NCI-H2107 treated with DMSO at 0.1 percent for 48 hours (cell line): ENCODE measurements at regions not wholly inside any gene's neighbourhood (a gene's known extent, or its start where the extent isn't known, plus 50 kb on each side); places are given as distances from the start of the nearest gene placed in this dataset.

Experiments used
- DNase-seq: peaks from one replicate; lab custom pipeline; 2025; ENCODE audit not compliant: unreplicated experiment; lab: John Stamatoyannopoulos, UW

DNA sequence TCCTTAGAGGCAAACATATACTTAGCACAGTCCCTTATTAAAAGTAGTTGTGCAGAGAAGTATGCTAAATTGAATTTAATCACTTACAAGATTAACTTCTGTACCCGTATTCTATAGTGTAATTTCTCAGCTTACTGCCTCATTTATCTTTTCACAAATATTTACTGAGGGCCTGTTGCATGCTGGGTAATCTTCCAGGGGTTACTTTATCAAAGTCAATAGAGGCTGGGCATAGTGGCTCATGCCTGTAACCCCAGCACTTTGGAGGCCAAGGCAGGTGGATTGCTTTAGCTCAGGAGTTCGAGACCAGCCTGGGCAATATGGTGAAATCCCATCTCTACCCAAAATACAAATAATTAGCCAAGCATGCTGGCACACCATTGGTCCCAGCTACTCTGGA lies 111.7 kb upstream of the RAB27B start:
- DNase-seq = no peak

DNA sequence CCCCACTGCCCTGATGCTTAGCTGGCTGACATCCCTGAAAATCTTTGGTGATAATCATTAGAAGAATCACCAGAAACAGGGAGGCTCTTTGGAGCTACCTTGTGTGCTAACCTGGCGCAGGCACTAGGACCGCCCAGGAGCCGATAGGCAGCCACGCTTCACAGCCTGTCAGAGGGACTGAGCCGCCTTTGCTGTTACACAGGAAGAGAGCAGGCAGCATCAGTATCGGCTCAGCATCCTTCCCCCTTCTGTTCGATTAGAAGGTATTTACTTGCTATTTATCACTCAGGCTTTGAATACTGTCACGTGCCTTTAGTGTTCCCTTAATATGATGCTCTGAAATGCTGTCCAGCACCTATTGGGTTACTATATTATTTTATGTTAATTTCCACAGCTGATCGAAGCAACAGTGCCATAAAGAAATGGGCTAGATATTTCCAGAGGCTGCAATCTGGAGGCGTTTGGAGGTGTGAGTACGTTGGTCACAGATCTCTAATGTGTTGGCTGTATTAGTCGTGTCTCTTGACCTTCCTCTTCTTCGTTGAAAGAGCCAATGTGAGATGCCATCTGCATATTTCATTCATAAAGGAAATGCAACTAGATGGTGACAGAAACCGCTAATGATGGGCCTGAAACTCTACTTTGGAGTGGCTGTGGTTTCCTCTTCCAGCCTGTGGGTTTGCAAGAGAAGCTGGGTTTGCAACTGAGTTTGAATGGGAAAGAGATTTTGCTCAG lies 110.4 kb upstream of the RAB27B start:
- no peak for DNase-seq

DNA sequence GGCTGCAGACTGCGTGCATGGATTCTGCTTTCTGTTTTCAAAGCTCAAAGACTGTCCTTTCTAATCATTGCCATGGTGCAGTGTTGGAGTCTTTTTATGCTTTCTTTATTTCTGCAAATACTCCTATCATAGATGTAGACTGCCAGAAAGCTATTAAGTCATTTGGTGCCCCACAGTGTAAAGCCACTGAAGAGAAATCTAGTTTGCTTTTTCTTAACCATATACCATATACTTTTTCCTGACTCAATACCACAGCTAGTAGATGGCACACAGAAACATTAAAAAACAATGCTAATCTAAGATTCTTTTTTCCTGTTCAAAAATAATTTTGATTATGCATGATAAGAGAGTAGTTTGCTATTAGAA lies 109.9 kb upstream of the RAB27B start:
- no peak for DNase-seq

DNA sequence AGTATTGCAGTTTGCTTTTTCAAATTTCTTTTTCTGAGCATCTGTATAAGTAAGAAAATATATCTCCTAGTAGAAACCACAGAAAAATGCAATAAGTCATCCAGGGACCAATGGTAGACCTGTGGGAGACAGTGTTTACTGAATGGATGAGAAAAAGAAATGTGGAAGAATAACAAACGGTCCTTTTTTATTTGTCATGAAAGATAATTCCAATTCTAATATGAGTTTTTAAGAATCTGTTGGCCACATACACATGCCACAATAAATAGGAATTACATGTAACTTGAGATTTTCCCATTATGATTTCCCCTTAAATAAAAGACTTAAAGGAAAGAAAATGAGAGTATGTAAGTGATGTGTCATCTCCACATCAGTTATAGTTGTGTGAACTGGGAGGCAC lies 107.7 kb upstream of the RAB27B start:
- DNase-seq = no peak

DNA sequence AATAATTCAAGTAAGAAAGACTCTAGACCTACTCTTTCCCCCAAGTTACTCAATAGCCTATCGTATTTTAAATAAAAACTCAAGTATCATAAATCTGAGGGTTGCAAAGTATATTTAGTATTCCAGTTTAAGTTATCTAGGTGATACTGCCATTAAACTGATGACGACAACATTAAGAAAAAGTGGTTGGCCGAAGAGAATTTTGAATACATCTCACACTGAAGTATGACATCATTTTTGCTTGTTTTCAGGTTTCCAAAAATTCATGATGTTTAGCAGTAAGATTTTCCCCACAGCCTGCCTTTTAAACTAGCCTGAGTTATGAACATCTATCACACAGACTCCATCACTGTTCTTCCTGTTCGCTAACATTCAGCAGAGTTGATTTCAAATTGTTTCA lies 102.1 kb upstream of the RAB27B start:
- no peak for DNase-seq

DNA sequence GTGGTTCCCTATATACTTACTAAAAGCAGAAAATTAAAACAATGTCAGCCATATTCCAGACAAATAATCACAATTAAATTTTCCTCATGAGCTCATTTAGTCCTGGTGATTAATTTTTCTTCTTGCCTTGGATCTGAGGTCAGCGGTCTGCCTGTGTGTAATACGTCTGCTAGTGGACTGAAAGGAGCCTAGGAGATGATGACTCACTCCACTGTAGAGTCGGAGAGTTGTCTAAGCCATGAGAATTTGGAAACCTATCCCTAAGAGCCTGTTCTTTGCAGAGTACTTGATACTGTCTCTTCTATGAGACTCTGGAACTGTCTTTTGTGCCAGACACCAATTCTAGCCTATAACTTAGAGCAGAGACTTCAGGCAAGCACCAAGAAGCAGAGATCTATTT lies 94.2 kb upstream of the RAB27B start:
- DNase-seq = no peak

DNA sequence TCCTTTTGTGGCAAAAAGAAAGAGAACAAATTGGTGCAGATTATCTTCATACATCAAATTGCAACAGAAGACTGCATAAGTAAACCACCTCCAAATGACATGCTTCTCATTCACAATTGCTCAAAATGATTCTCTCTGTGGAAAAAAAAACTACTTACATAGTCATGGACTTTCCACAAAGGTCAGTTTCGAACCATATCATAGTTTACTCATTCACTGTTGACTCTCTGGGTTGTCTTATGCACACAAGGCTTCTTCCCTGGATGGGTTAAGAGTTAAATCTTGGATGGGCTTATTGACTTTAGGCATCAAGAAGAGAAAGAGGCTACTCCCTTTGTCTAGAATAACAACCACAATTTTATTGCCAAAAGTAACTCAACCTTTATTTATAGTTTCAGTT lies 91.3 kb upstream of the RAB27B start:
- no peak for DNase-seq

DNA sequence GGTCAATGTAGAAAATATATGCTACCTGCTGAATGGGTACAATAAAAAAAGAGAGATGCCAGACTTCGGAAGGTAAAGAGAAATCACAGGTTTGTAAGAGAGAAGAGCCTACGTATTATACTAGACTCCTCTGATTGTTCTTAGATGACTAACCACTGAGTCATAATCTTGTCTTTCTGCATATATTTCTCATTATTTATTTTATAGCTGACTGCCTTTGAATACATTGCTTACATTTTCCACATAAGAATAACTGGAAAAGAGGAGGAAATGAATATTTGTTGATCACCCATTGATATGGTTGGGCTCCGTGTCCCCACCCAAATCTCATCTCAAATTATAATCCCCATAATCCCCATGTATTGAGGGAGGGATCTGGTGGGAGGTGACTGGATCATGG lies 90.3 kb upstream of the RAB27B start:
- DNase-seq = no peak

DNA sequence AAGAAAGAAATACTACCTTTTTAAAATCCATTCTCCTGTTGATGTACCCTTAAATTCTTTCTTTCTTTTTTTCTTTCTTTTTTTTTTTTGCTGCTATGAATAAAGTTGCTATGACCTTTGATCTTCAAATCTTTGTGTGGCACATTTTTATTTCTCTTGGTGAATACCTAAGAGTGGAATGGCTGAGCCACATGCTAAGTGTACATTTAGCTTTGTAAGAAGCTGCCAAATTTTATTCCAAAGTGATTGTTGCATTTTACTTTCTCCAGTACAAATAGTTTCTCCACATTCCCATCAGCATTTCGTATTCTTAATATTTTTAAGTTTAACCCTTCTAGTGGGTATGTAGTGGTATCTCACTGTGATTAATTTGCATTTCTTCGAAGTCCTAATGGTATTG lies 88.8 kb upstream of the RAB27B start:
- DNase-seq = no peak

DNA sequence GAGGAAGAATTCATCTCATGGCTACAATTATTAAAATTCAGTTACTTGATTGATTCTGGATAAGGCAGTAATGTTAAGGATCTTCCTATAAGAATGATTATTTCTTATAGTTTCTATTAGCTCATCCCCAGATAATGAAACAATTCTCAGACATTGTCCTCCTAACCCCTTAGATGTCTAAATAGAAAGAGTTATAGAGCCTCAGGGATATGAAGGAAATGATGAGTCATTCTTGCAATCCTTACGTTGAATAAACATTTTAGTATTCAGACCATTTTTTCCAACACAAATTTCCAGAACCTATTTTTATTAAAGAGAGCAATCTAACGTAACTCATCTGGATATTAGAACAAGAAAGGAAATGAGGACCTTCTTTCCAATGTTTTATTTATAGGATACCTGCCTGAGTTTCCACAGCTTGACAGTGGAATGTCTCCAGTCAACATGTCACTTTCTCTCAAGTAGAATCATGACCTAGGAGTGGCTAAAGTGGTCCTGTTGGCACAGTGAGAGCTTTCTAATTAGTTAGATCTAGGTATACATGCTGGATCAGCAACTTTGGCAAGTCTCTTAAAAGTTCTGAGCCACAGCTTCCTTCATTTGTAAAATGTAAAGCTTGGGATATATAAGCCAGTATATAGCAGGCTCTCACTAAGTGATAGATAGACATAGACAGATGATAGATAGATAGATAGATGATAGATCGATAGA lies 88.0 kb upstream of the RAB27B start:
- DNase-seq = no peak

DNA sequence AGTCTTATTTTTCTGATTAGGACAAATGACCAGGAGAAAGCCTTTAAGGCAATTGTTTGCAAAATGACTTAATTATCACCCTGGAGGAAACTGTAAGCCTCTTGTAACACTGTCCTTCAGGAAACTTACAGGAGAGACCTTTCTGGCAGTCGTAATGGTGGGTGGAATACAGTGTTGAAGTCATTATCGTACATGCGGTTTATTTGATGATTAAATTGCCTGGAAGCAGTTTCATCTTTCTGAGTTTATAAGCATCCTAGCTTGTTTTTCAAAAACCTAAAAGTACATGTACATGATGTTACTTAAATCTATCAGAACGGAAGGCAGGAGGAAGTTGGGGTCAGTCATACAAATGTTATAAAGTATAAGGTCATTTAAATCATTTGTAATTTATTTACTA lies 86.2 kb upstream of the RAB27B start:
- DNase-seq = no peak

DNA sequence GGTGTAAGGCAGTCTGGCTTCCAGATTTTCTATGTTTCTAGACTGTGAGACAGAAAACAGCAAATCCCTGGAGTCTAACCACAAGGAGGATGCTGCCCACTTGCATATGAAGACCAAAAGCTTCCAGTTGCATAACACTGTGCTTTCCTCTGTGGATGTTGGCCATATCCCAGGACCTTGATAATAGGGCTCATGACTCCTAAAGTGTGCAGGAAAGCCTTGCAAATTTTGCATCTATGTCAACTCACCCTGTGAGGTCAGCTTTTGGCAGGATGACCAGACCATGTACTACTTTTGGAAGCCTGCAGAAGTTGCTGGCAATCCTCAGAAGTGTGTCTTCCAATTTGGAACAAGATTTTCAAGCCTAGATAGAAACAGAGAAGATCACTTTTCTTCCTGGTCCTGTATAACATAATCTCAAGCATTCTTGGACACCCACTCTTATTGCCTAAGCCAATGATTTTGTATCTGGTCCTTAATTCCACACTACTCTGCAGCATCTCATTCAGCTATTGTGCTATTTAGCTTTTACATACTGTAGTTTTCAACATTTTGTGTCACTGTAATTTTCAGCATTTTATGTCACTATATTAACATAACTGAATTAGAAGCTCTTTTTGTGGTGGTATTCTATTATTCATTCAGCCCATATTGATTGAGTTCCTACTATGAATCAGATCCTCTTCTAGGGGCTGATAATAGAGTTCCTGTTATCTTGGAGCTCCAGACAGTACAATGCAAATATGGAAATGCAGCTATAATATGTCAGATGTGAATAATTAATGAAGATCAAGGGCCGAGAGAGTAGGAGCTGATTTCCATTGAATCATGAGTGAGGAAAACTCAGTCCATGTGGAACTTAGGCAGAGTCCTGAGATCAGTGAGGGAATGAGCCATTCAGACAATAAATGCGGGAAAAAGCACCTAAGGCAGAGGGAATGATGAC lies 85.3 kb upstream of the RAB27B start:
- no peak for DNase-seq

DNA sequence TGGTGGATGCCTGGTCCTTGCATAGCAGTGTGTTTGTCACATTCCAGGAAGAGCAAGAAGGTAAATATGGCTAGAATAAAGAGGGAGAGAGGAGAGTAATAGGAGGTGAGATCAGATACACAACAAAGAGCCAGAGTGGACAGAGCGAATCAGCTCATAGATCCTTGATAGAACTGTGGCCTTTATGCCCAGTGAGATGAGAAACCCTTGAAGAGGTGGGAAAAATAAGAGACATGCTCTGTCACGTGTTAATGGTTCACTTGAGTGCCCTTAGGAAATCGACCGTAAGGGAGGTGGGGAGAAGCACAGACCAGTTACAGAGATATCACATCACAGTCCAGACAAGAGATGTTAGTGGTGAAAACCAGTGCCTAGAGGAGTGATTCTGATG lies 84.7 kb upstream of the RAB27B start:
- no peak for DNase-seq

DNA sequence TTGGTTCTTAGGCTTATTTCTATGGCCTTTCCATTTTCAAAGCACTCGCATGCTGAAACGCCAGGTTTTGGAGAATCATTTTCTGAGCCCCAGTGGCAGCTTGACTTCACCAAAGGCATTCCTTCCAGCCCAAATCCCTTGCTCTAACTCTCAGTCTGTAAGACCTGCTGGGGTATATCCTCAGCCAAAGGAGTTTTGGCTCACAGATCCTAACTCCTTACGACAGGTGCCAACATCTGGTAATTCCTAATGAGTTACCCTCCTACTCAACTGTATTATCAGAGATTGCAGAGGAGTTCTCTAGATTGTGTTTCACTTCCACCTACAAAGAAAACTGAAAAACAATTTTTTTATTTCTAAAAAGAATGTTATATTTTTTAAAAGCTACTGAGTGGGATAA lies 79.0 kb upstream of the RAB27B start:
- no peak for DNase-seq

DNA sequence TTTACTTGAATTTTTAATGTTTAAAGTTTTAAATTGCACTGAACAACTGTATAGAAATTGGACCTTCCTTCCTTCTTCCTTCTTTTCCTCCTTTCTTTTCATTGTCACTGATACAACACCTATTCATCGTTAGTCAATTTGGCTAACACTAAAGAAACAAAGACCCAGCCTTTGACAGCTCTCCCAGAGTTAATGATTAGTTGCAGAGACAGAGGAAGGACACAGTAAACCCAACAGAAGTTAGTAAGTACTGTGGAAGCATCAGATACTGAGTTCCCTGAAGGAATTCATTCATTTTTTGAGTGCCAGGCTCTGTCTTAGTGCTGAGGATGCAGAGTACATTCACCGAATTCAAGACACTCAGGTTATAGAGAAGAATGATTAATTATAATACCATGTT lies 77.9 kb upstream of the RAB27B start:
- DNase-seq = no peak

DNA sequence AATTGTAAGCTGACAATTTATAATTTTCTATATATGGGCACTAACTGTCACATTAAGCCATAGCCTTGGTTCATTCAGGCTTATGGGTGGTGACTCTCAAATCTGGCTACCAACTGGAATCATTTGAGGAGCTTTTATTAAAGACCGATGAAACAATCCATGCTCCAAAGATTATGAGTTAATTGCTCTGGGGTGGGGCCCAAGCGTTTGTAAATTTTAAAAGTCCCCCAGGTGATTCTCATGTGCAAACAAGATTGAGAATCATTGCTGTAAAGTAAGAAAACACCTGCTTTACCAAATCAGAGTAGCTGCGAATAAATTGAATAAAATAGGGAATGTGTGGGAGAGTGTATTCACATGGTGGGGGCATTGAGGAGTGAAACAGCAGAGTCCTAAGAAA lies 76.1 kb upstream of the RAB27B start:
- DNase-seq = no peak

DNA sequence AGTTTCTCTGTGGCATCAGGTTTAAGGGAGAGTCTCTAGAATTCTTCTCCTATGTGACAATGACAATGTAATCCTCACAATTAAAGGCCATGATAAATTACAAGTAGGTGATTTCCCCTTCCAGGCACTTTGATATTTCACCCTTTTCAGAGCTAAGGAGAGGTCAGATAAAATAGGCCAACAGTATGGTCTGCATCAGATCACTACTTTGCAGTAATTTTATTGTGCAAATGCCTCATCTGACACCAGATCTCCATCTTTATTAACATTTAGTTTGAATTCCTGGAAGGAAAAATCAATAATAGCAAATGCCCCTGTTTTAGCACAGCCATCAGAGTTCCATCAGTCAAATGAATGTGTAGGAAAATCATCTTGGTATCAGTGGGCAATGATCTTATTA lies 72.8 kb upstream of the RAB27B start:
- no peak for DNase-seq

DNA sequence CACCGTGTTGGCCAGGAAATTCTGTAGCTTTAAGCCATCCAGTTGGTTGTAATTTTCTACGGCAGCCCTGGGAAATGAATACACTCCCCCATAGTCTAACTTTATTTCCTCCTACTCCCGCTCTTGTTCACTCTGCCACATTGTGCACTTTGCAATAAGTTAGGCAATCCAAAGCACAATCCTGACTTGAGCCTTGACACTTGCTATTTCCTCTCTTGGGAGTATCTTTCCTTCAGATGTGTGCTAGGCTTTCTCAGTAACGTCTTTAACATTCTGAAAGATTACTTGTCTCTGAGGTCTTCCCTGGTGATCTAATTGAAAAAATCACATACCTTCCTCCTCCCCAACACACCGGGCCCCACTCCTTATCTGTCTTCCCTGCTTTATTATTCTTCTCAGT lies 65.9 kb upstream of the RAB27B start:
- no peak for DNase-seq

DNA sequence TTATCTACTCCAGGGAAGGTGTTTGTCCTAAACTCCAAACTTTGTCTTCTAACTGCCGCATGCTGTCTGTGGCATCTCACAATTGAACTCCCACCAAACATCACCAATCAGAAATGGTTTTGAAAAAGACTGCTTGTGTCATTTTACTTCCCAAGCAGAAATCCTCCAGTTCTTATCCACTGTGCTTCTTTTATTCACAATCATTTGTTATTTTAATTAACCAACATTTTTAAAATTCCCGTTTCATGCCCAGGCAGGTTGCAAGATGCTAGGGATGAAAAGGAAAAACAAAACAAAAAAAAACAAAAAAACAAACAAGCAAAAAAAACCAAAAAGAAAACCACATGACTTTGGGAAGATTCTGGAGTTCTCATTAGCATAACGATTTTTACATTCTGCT lies 63.5 kb upstream of the RAB27B start:
- DNase-seq = no peak

DNA sequence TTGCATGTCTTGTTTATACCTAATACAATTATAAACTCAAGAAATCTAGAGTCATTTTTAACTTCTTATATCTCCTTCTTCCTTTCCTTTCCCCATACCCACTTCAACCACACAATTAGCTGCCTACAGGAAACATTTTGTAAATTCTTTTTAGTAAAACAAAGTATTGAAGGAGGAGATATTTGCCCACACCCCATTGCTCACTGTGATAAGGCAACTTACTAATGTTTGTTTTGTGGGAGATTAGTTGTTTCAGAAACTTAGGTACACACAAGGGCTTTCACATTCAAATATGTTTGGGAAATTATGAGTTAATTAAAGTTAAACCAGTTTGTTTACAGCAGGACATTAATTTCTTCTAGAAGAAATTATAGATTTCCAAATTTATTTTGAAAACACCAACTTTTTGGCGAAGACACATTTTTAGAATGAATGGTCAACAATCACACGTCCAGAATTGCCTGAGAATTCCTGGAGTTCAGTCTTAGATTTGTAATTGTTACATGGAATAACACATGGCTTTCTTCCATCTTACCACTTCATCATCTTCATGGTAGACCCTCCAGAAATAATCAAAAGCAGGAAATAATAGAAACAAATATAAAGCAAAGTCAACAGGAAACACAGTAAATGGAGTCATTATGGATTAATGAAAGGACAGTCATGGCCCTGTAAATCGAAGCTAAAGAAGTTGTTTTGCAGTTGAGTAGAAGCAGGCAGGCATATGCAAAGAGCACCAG lies 62.5 kb upstream of the RAB27B start:
- DNase-seq = no peak

DNA sequence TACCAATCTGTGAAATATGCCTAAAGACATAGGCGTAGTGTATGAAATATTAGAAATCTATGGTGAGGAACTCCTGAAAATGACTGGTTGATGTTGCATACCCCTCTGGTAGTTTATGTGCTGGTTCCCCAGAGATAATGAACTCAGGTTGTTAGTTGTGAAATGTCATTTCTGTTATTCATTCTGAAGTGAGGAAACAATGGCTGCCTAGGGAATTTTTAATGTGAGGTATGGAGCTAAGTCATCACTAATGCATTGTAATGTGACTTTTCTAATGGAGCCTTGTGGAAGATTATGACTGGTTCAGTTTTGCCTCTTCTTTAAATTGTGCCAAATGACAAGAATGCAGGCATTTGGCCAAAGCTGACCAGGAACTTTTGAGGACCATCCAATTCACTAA lies 61.6 kb upstream of the RAB27B start:
- DNase-seq = no peak
